Keratinocyte (primary cell): ENCODE measurements at regions not wholly inside any gene's neighbourhood (a gene's known extent, or its start where the extent isn't known, plus 50 kb on each side); places are given as distances from the start of the nearest gene placed in this dataset.

Source experiments
- DNase-seq: peaks from one replicate; pipeline ENCODE4 v3.0.0-alpha.2; 2011; ENCODE audit warnings: low read depth, missing footprints, low spot score
- FAIRE-seq: peaks from 2 replicates; lab custom pipeline; 2011; peaks lifted over from hg19 to GRCh38; lab: Jason Lieb, UNC
- H2AFZ ChIP-seq: 2 replicates; pipeline ENCODE4 v1.6.0; 2012; ENCODE audit warnings: low read length, control low read depth, inconsistent platforms; ENCODE audit not compliant: control insufficient read depth
- H3K27ac ChIP-seq: 2 replicates; pipeline ENCODE4 v1.5.1; 2011; ENCODE audit warnings: low read length; ENCODE audit not compliant: control insufficient read depth, insufficient read depth
- H3K27me3 ChIP-seq: 3 replicates; pipeline ENCODE4 v1.6.0; 2011; ENCODE audit warnings: low read length; ENCODE audit not compliant: control insufficient read depth, insufficient read depth; ENCODE audit errors: extremely low read depth
- H3K36me3 ChIP-seq, 2 experiments: 2 replicates in 1 of 2; 3 replicates in 1 of 2; pipeline ENCODE4 v1.5.1; 2011; ENCODE audit warnings: low read length in 2 of 2, mild to moderate bottlenecking in 1 of 2; ENCODE audit not compliant: control insufficient read depth in 2 of 2, insufficient read depth in 2 of 2; ENCODE audit errors: extremely low read depth in 1 of 2
- H3K4me1 ChIP-seq: 3 replicates; pipeline ENCODE4 v1.5.1; 2011; ENCODE audit warnings: low read length; ENCODE audit not compliant: control insufficient read depth, insufficient read depth; ENCODE audit errors: extremely low read depth
- H3K4me2 ChIP-seq: 3 replicates; pipeline ENCODE4 v1.6.0; 2011; ENCODE audit warnings: low read depth, low read length; ENCODE audit not compliant: control insufficient read depth, insufficient read depth; ENCODE audit errors: extremely low read depth
- H3K4me3 ChIP-seq, 3 experiments: fragments of 200-600 bp in 1 of 3; sonication (generic) in 1 of 3; 2 replicates in 2 of 3; 3 replicates in 1 of 3; pipeline ENCODE4 v1.5.1; 2011 to 2016; ENCODE audit warnings: low read length in 3 of 3, mild to moderate bottlenecking in 3 of 3, control low read depth in 2 of 3, inconsistent platforms in 1 of 3, low read depth in 1 of 3, mixed read lengths in 1 of 3, mixed run types in 1 of 3, moderate library complexity in 1 of 3; ENCODE audit not compliant: control insufficient read depth in 2 of 3, insufficient read depth in 2 of 3; ENCODE audit errors: extremely low read depth in 1 of 3
- H3K79me2 ChIP-seq: 2 replicates; pipeline ENCODE4 v1.6.0; 2012; ENCODE audit warnings: low read length; ENCODE audit not compliant: control insufficient read depth, insufficient read depth
- H3K9ac ChIP-seq: 3 replicates; pipeline ENCODE4 v1.6.0; 2011; ENCODE audit warnings: low read length; ENCODE audit not compliant: control insufficient read depth, insufficient read depth; ENCODE audit errors: extremely low read depth
- H3K9me1 ChIP-seq: 3 replicates; pipeline ENCODE4 v1.6.0; 2011; ENCODE audit warnings: low read length; ENCODE audit not compliant: control insufficient read depth, insufficient read depth; ENCODE audit errors: extremely low read depth
- H3K9me3 ChIP-seq: 2 replicates; pipeline ENCODE4 v1.5.1; 2012; ENCODE audit warnings: low read depth, low read length; ENCODE audit not compliant: control insufficient read depth
- H4K20me1 ChIP-seq: 3 replicates; pipeline ENCODE4 v1.6.0; 2011; ENCODE audit warnings: low read length; ENCODE audit not compliant: control insufficient read depth, insufficient read depth; ENCODE audit errors: extremely low read depth
- EZH2 ChIP-seq: IDR thresholded peaks from one replicate; pipeline ENCODE4 v1.6.1; 2012; ENCODE audit warnings: inconsistent platforms, mild to moderate bottlenecking, low read length, moderate library complexity
- dilution Hi-C: fragments of 300-500 bp; cut with MboI; formaldehyde crosslinking; loops from one replicate; pipeline ENCODE4 v1.7.0; 2020; ENCODE audit warnings: low sequenced_read_pairs; ENCODE audit not compliant: extremely low pct_ligation_motif_present
- TF ChIP-seq, protein P1 (sequence below), 3 experiments: IDR thresholded peaks in 1 of 3; conservative IDR thresholded peaks in 1 of 3; optimal IDR thresholded peaks in 1 of 3; 2 replicates in 2 of 3; 3 replicates in 1 of 3; pipeline versions ENCODE3 to v1.5.1; 2011; ENCODE audit warnings: low read length in 3 of 3, mild to moderate bottlenecking in 3 of 3, moderate library complexity in 2 of 3, control low read depth in 1 of 3, inconsistent platforms in 1 of 3; ENCODE audit not compliant: insufficient read depth in 2 of 3; ENCODE audit errors: extremely low read depth in 1 of 3

GRCh38 chr10:131363416-131363815, 51.9 kb upstream of the TCERG1L start:
- H4K20me1 ChIP-seq = no peaks in the 10 kb centered on the region
- TF ChIP-seq EZH2 = no peak
- TF ChIP-seq, protein P1, sequence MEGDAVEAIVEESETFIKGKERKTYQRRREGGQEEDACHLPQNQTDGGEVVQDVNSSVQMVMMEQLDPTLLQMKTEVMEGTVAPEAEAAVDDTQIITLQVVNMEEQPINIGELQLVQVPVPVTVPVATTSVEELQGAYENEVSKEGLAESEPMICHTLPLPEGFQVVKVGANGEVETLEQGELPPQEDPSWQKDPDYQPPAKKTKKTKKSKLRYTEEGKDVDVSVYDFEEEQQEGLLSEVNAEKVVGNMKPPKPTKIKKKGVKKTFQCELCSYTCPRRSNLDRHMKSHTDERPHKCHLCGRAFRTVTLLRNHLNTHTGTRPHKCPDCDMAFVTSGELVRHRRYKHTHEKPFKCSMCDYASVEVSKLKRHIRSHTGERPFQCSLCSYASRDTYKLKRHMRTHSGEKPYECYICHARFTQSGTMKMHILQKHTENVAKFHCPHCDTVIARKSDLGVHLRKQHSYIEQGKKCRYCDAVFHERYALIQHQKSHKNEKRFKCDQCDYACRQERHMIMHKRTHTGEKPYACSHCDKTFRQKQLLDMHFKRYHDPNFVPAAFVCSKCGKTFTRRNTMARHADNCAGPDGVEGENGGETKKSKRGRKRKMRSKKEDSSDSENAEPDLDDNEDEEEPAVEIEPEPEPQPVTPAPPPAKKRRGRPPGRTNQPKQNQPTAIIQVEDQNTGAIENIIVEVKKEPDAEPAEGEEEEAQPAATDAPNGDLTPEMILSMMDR (optimal IDR thresholded peaks at IDR 0.05 in 1 of 3, IDR thresholded peaks at IDR 0.05 in 1 of 3, conservative IDR thresholded peaks at IDR 0.05 in 1 of 3; ENCODE audit: extremely low read depth in 1 of 3, insufficient read depth in 2 of 3, low read length in 3 of 3) = no peak
- H3K9me1 ChIP-seq = no peaks in the 10 kb centered on the region
- no peak overlapping the region for H3K4me2 ChIP-seq
- no peak overlapping the region for H2AFZ ChIP-seq
- H3K9me3 ChIP-seq = peaks cover 10% of the 10 kb centered on the region
- dilution Hi-C loops = no loop called here
- DNase-seq = no peak
- no peak overlapping the region for H3K4me3 ChIP-seq
- no peaks in the 10 kb centered on the region for H3K27me3 ChIP-seq
- no peaks in the 10 kb centered on the region for H3K4me1 ChIP-seq
- H3K79me2 ChIP-seq = no peaks in the 10 kb centered on the region
- no peak overlapping the region for H3K27ac ChIP-seq
- H3K9ac ChIP-seq = no peak overlapping the region
- no peak for FAIRE-seq
- no peaks in the 10 kb centered on the region for H3K36me3 ChIP-seq

DNA sequence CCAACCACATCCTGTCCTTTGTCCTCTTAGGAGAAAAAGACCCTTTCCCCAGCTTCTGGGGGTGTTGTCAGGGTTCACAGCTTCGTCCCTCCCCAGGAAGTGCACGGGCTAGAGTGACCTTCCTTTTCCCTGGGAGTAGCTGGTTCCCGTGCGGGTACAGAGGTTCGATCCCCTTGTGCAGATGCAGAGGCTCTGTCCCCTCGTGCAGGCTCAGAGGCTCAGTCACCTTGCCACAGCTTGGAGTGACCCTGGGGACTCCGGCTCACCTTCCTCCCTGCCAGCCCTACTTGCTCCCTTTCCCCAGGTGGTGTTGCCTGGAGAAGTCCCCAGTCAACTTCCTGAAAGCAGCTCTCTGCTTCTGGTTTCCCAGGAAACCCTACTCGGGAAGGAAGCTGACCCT, 60.0 kb upstream of the TCERG1L start:
- H3K36me3 ChIP-seq = no peaks in the 10 kb centered on the region
- no peak for FAIRE-seq
- no peaks in the 10 kb centered on the region for H3K4me1 ChIP-seq
- TF ChIP-seq, protein P1 (optimal IDR thresholded peaks at IDR 0.05 in 1 of 3, IDR thresholded peaks at IDR 0.05 in 1 of 3, conservative IDR thresholded peaks at IDR 0.05 in 1 of 3; ENCODE audit: extremely low read depth in 1 of 3, insufficient read depth in 2 of 3, low read length in 3 of 3) = no peak
- no peak for TF ChIP-seq EZH2
- no peak overlapping the region for H2AFZ ChIP-seq
- no peak overlapping the region for H3K27ac ChIP-seq
- peaks cover 9% of the 10 kb centered on the region for H3K9me3 ChIP-seq
- dilution Hi-C loops = no loop called here
- no peaks in the 10 kb centered on the region for H3K9me1 ChIP-seq
- no peak for DNase-seq
- H3K9ac ChIP-seq = no peak overlapping the region
- H3K4me3 ChIP-seq = no peak overlapping the region
- H4K20me1 ChIP-seq = no peaks in the 10 kb centered on the region
- no peaks in the 10 kb centered on the region for H3K79me2 ChIP-seq
- H3K27me3 ChIP-seq = no peaks in the 10 kb centered on the region
- no peak overlapping the region for H3K4me2 ChIP-seq
